ENCODE measurements at regions not wholly inside any gene's neighbourhood (a gene's known extent, or its start where the extent isn't known, plus 50 kb on each side); places are given as distances from the start of the nearest gene placed in this dataset.

GRCh38 chr20:20834008-20834407, 121.6 kb upstream of the RALGAPA2 start:
- no peak overlapping the region for H3K27ac Mint-ChIP-seq
- TF ChIP-seq CTCF (conservative IDR thresholded peaks at IDR 0.05) = no peak
- no peaks in the 10 kb centered on the region for H3K36me3 Mint-ChIP-seq
- H3K4me3 Mint-ChIP-seq = no peak overlapping the region
- peaks cover 62% of the 10 kb centered on the region for H3K27me3 Mint-ChIP-seq
- no peaks in the 10 kb centered on the region for H3K4me1 Mint-ChIP-seq (ENCODE audit: unreplicated experiment)
- DNase-seq (ENCODE audit: extremely low spot score, unreplicated experiment) = no peak
- peaks cover 6% of the 10 kb centered on the region for H3K9me3 Mint-ChIP-seq

GRCh38 chr20:20832715-20833114, 120.3 kb upstream of the RALGAPA2 start:
- DNase-seq (ENCODE audit: extremely low spot score, unreplicated experiment) = no peak
- Mint-ChIP-seq H3K9me3 (peaks cover 6% of the 10 kb centered on the region), H3K4me1 (ENCODE audit: unreplicated experiment) (no peaks in the 10 kb centered on the region), H3K27ac (no peak overlapping the region), H3K27me3 (peaks cover 63% of the 10 kb centered on the region), H3K36me3 (no peaks in the 10 kb centered on the region), H3K4me3 (no peak overlapping the region)
- no peak for TF ChIP-seq CTCF (conservative IDR thresholded peaks at IDR 0.05)

GRCh38 chr20:20831794-20832193, 119.3 kb upstream of the RALGAPA2 start:
- Mint-ChIP-seq H3K27ac (no peak overlapping the region), H3K9me3 (peaks cover 6% of the 10 kb centered on the region), H3K27me3 (peaks cover 62% of the 10 kb centered on the region), H3K4me1 (ENCODE audit: unreplicated experiment) (no peaks in the 10 kb centered on the region), H3K4me3 (no peak overlapping the region), H3K36me3 (no peaks in the 10 kb centered on the region)
- TF ChIP-seq CTCF (conservative IDR thresholded peaks at IDR 0.05) = no peak
- no peak for DNase-seq (ENCODE audit: extremely low spot score, unreplicated experiment)

GRCh38 chr20:20829681-20830080, 117.2 kb upstream of the RALGAPA2 start:
- H3K4me1 Mint-ChIP-seq (ENCODE audit: unreplicated experiment) = no peaks in the 10 kb centered on the region
- no peak overlapping the region for H3K27ac Mint-ChIP-seq
- H3K27me3 Mint-ChIP-seq = peaks cover 61% of the 10 kb centered on the region
- TF ChIP-seq CTCF (conservative IDR thresholded peaks at IDR 0.05) = no peak
- no peaks in the 10 kb centered on the region for H3K36me3 Mint-ChIP-seq
- peaks cover 6% of the 10 kb centered on the region for H3K9me3 Mint-ChIP-seq
- no peak for DNase-seq (ENCODE audit: extremely low spot score, unreplicated experiment)
- no peak overlapping the region for H3K4me3 Mint-ChIP-seq

GRCh38 chr20:20827992-20828597, 115.7 kb upstream of the RALGAPA2 start:
- Mint-ChIP-seq H3K4me1 (ENCODE audit: unreplicated experiment) (no peaks in the 10 kb centered on the region), H3K27ac (no peak overlapping the region), H3K36me3 (no peaks in the 10 kb centered on the region), H3K9me3 (peaks cover 6% of the 10 kb centered on the region), H3K27me3 (peaks cover 57% of the 10 kb centered on the region), H3K4me3 (no peak overlapping the region)
- no peak for DNase-seq (ENCODE audit: extremely low spot score, unreplicated experiment)
- no peak for TF ChIP-seq CTCF (conservative IDR thresholded peaks at IDR 0.05)
